ENCODE measurements at regions not wholly inside any gene's neighbourhood (a gene's known extent, or its start where the extent isn't known, plus 50 kb on each side); places are given as distances from the start of the nearest gene placed in this dataset.

- no peaks in the 10 kb centered on the region for H3K9me2 ChIP-seq (replicated peaks; ENCODE audit: low read depth, low read length)
- no peaks in the 10 kb centered on the region for H3K27me3 ChIP-seq (ENCODE audit: insufficient read depth, low read length, poor library complexity, severe bottlenecking)
- no peak for TF ChIP-seq CTCF (conservative IDR thresholded peaks at IDR 0.05; ENCODE audit: low read length)
- TF ChIP-seq EZH2phosphoT487 (IDR thresholded peaks at IDR 0.05; ENCODE audit: borderline replicate concordance) = no peak
- no peaks in the 10 kb centered on the region for H3K36me3 ChIP-seq (ENCODE audit: insufficient read depth, low read length)
- no peaks in the 10 kb centered on the region for H3K9me3 ChIP-seq (ENCODE audit: insufficient read depth, low read depth, low read length)
- H3K9ac ChIP-seq (ENCODE audit: low read depth, low read length, poor library complexity, severe bottlenecking) = no peak overlapping the region
- H2AFZ ChIP-seq (ENCODE audit: low read length) = no peak overlapping the region
- no peaks in the 10 kb centered on the region for H4K20me1 ChIP-seq (ENCODE audit: insufficient read depth, low read length, poor library complexity, severe bottlenecking)
- H3K79me2 ChIP-seq (ENCODE audit: insufficient read depth, low read length) = no peaks in the 10 kb centered on the region
- no peak overlapping the region for H3K4me3 ChIP-seq (ENCODE audit: low read length, poor library complexity, severe bottlenecking)
- no peaks in the 10 kb centered on the region for H3F3A ChIP-seq (ENCODE audit: low read depth)
- H3K4me1 ChIP-seq (ENCODE audit: insufficient read depth, low read length, poor library complexity, severe bottlenecking) = no peaks in the 10 kb centered on the region
- H3K4me2 ChIP-seq (ENCODE audit: low read depth, low read length, poor library complexity, severe bottlenecking) = no peak overlapping the region
These were observed 286.5 kb upstream of the SOX14 start for GRCh38 chr3:137477614-137478013.

- no peaks in the 10 kb centered on the region for H3K9me2 ChIP-seq (replicated peaks; ENCODE audit: low read depth, low read length)
- no peak overlapping the region for H3K4me3 ChIP-seq (ENCODE audit: low read length, poor library complexity, severe bottlenecking)
- TF ChIP-seq EZH2phosphoT487 (IDR thresholded peaks at IDR 0.05; ENCODE audit: borderline replicate concordance) (no peak), CTCF (conservative IDR thresholded peaks at IDR 0.05; ENCODE audit: low read length) (no peak)
- H3K4me1 ChIP-seq (ENCODE audit: insufficient read depth, low read length, poor library complexity, severe bottlenecking) = no peaks in the 10 kb centered on the region
- no peak overlapping the region for H3K9ac ChIP-seq (ENCODE audit: low read depth, low read length, poor library complexity, severe bottlenecking)
- no peaks in the 10 kb centered on the region for H3K27me3 ChIP-seq (ENCODE audit: insufficient read depth, low read length, poor library complexity, severe bottlenecking)
- H3F3A ChIP-seq (ENCODE audit: low read depth) = no peaks in the 10 kb centered on the region
- no peaks in the 10 kb centered on the region for H4K20me1 ChIP-seq (ENCODE audit: insufficient read depth, low read length, poor library complexity, severe bottlenecking)
- no peaks in the 10 kb centered on the region for H3K9me3 ChIP-seq (ENCODE audit: insufficient read depth, low read depth, low read length)
- no peak overlapping the region for H3K4me2 ChIP-seq (ENCODE audit: low read depth, low read length, poor library complexity, severe bottlenecking)
- no peaks in the 10 kb centered on the region for H3K36me3 ChIP-seq (ENCODE audit: insufficient read depth, low read length)
- H2AFZ ChIP-seq (ENCODE audit: low read length) = no peak overlapping the region
- H3K79me2 ChIP-seq (ENCODE audit: insufficient read depth, low read length) = no peaks in the 10 kb centered on the region
These were observed 254.6 kb upstream of the SOX14 start for GRCh38 chr3:137509354-137510045.

- Histone ChIP-seq H4K20me1 (ENCODE audit: insufficient read depth, low read length, poor library complexity, severe bottlenecking) (no peaks in the 10 kb centered on the region), H3K9me3 (ENCODE audit: insufficient read depth, low read depth, low read length) (no peaks in the 10 kb centered on the region), H2AFZ (ENCODE audit: low read length) (no peak overlapping the region)
These were observed 252.5 kb upstream of the SOX14 start for GRCh38 chr3:137511655-137512054.

More at GRCh38 chr3:137511655-137512054, 252.5 kb upstream of the SOX14 start:
- Histone ChIP-seq H3F3A (ENCODE audit: low read depth) (no peaks in the 10 kb centered on the region), H3K79me2 (ENCODE audit: insufficient read depth, low read length) (no peaks in the 10 kb centered on the region), H3K9ac (ENCODE audit: low read depth, low read length, poor library complexity, severe bottlenecking) (no peak overlapping the region), H3K9me2 (replicated peaks; ENCODE audit: low read depth, low read length) (no peaks in the 10 kb centered on the region), H3K36me3 (ENCODE audit: insufficient read depth, low read length) (no peaks in the 10 kb centered on the region), H3K27me3 (ENCODE audit: insufficient read depth, low read length, poor library complexity, severe bottlenecking) (no peaks in the 10 kb centered on the region), H3K4me1 (ENCODE audit: insufficient read depth, low read length, poor library complexity, severe bottlenecking) (no peaks in the 10 kb centered on the region), H3K4me2 (ENCODE audit: low read depth, low read length, poor library complexity, severe bottlenecking) (no peak overlapping the region), H3K4me3 (ENCODE audit: low read length, poor library complexity, severe bottlenecking) (no peak overlapping the region)
- TF ChIP-seq EZH2phosphoT487 (IDR thresholded peaks at IDR 0.05; ENCODE audit: borderline replicate concordance) = no peak
- TF ChIP-seq CTCF (conservative IDR thresholded peaks at IDR 0.05; ENCODE audit: low read length) = no peak
